AG09319 (cell line): ENCODE measurements at regions not wholly inside any gene's neighbourhood (a gene's known extent, or its start where the extent isn't known, plus 50 kb on each side); places are given as distances from the start of the nearest gene placed in this dataset.

Experiments
- DNase-seq: peaks from one replicate; pipeline ENCODE4 v3.0.0-alpha.2; 2010; ENCODE audit warnings: low read depth; ENCODE audit errors: extremely low read depth
- CTCF ChIP-seq: IDR thresholded peaks from 2 replicates; pipeline ENCODE4 v1.5.1; 2011; ENCODE audit warnings: low read depth, mild to moderate bottlenecking, inconsistent platforms, low read length, moderate library complexity

- DNase-seq, result no peak
- no peak for TF ChIP-seq CTCF
These were observed 168.1 kb upstream of the SLCO3A1 start for GRCh38 chr15:91685436-91685835.

GRCh38 chr15:91688811-91689210 lies 164.7 kb upstream of the SLCO3A1 start:
- DNase-seq, result no peak
- TF ChIP-seq CTCF, result no peak

- no peak for DNase-seq
- no peak for TF ChIP-seq CTCF
These were observed 164.1 kb upstream of the SLCO3A1 start for GRCh38 chr15:91689377-91689776.

GRCh38 chr15:91692596-91692995 lies 160.9 kb upstream of the SLCO3A1 start:
- DNase-seq, result no peak
- no peak for TF ChIP-seq CTCF

GRCh38 chr15:91694131-91694830 lies 159.2 kb upstream of the SLCO3A1 start:
- no peak for TF ChIP-seq CTCF
- peak; percentile 7 for DNase-seq

- no peak for TF ChIP-seq CTCF
- peak; percentile 7 for DNase-seq
These were observed 158.7 kb upstream of the SLCO3A1 start for GRCh38 chr15:91694831-91695210.

- no peak for DNase-seq
- TF ChIP-seq CTCF, result no peak
These were observed 157.7 kb upstream of the SLCO3A1 start for GRCh38 chr15:91695799-91696198.
